ENCODE measurements at regions not wholly inside any gene's neighbourhood (a gene's known extent, or its start where the extent isn't known, plus 50 kb on each side); places are given as distances from the start of the nearest gene placed in this dataset.

DNA sequence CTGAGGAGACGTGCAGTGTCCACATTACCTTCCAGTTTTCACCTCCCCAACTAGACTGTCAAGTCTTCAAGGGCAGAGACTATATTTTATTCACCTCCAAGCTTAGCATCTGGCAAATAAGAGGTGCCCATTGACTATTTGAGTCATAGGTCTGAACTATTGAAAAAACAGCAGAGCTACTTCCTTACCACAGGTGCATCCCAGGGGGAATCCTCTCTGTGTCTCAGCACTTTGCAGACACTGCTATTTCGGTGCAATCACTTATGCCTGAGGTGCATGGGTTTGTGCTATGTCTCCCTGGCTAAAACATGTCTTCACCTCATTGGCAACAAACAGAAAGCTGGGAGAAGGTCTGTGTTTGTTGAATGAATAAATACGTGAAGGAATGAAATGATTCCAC, 67.8 kb downstream of the SOX11 start (continued):
- TF ChIP-seq, protein P1, sequence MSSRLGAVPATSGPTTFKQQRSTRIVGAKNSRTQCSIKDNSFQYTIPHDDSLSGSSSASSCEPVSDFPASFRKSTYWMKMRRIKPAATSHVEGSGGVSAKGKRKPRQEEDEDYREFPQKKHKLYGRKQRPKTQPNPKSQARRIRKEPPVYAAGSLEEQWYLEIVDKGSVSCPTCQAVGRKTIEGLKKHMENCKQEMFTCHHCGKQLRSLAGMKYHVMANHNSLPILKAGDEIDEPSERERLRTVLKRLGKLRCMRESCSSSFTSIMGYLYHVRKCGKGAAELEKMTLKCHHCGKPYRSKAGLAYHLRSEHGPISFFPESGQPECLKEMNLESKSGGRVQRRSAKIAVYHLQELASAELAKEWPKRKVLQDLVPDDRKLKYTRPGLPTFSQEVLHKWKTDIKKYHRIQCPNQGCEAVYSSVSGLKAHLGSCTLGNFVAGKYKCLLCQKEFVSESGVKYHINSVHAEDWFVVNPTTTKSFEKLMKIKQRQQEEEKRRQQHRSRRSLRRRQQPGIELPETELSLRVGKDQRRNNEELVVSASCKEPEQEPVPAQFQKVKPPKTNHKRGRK (CRISPR knock-in tag; IDR thresholded peaks at IDR 0.05; ENCODE audit: borderline replicate concordance), result no peak
- TF ChIP-seq JAZF1 (CRISPR knock-in tag; IDR thresholded peaks at IDR 0.05), result no peak
- no peak for TF ChIP-seq JUN (CRISPR knock-in tag; IDR thresholded peaks at IDR 0.05)

DNA sequence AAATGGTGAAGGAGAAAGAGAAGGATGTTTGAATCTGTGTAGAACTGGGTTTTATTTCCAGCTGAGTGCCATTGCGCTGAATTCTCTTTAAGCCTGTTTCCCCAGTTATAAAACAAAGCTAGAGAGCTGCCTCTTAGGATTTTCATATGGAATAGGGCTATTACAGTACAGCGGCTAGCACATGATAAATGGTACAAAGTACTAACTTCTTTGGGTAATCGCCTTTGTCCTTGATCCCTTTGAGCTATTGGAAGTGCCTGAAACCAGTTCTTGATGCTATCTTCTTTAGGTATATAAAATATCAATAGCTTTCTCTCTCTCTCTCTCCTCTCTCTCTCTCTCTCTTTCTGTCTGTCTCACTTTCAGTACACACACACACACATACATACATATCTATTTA, 71.3 kb downstream of the SOX11 start:
- Mint-ChIP-seq H3K27ac (no peak overlapping the region), H3K27me3 (ENCODE audit: low read depth) (peaks cover 13% of the 10 kb centered on the region), H3K4me1 (0 out of 2 replicates have a peak, but pooled peaks cover 3% of the 10 kb centered on the region), H3K4me3 (no peak overlapping the region), H3K9me3 (peaks cover 49% of the 10 kb centered on the region), H3K36me3 (peaks cover 34% of the 10 kb centered on the region)
- ATAC-seq, result no peak
- POLR2A ChIA-PET, result no interaction called here
- CTCF ChIA-PET, result no interaction called here
- no peak for DNase-seq (ENCODE audit: low spot score)
- TF ChIP-seq TEAD1 (CRISPR knock-in tag; IDR thresholded peaks at IDR 0.05), result no peak
- TF ChIP-seq, protein P2, sequence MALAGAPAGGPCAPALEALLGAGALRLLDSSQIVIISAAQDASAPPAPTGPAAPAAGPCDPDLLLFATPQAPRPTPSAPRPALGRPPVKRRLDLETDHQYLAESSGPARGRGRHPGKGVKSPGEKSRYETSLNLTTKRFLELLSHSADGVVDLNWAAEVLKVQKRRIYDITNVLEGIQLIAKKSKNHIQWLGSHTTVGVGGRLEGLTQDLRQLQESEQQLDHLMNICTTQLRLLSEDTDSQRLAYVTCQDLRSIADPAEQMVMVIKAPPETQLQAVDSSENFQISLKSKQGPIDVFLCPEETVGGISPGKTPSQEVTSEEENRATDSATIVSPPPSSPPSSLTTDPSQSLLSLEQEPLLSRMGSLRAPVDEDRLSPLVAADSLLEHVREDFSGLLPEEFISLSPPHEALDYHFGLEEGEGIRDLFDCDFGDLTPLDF (CRISPR knock-in tag; IDR thresholded peaks at IDR 0.05), result no peak

DNA sequence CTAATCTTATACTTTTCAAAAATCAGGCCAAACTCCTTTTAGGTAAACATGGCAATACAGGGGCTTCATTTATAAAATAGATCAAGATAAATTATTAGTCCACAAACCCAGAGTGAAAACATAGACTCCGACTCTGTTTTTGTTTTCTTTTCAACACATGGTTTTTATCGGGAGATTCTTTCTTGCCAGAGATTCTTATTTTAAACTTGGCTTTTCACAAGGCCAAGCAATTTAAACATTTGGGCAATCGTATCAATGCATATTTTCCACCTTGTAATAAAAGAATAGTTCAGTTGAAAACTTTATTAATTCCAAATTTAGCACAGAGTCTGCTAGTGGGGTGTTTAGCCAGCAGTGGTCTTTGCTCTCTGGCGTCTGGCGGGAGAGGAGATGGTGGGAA, 71.9 kb downstream of the SOX11 start:
- TF ChIP-seq KAT7 (CRISPR knock-in tag; IDR thresholded peaks at IDR 0.05; ENCODE audit: borderline replicate concordance) (no peak), FOXJ3 (CRISPR knock-in tag; IDR thresholded peaks at IDR 0.05; ENCODE audit: borderline replicate concordance) (no peak), ETV6 (CRISPR knock-in tag; IDR thresholded peaks at IDR 0.05) (no peak), TEAD1 (CRISPR knock-in tag; IDR thresholded peaks at IDR 0.05) (no peak), ZNF232 (CRISPR knock-in tag; IDR thresholded peaks at IDR 0.05) (no peak), PRRX2 (CRISPR knock-in tag; IDR thresholded peaks at IDR 0.05) (no peak), SOX15 (CRISPR knock-in tag; IDR thresholded peaks at IDR 0.05) (no peak), GTF2I (CRISPR knock-in tag; conservative IDR thresholded peaks at IDR 0.05) (no peak), NR1H2 (CRISPR knock-in tag; IDR thresholded peaks at IDR 0.05) (no peak), IRF2 (CRISPR knock-in tag; IDR thresholded peaks at IDR 0.05; ENCODE audit: borderline replicate concordance, low read depth) (no peak), TP53 (CRISPR knock-in tag; IDR thresholded peaks at IDR 0.05) (no peak)
- TF ChIP-seq, protein P3, sequence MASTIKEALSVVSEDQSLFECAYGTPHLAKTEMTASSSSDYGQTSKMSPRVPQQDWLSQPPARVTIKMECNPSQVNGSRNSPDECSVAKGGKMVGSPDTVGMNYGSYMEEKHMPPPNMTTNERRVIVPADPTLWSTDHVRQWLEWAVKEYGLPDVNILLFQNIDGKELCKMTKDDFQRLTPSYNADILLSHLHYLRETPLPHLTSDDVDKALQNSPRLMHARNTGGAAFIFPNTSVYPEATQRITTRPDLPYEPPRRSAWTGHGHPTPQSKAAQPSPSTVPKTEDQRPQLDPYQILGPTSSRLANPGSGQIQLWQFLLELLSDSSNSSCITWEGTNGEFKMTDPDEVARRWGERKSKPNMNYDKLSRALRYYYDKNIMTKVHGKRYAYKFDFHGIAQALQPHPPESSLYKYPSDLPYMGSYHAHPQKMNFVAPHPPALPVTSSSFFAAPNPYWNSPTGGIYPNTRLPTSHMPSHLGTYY (CRISPR knock-in tag; IDR thresholded peaks at IDR 0.05), result no peak
- TF ChIP-seq, protein P4, sequence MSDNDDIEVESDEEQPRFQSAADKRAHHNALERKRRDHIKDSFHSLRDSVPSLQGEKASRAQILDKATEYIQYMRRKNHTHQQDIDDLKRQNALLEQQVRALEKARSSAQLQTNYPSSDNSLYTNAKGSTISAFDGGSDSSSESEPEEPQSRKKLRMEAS (CRISPR knock-in tag; IDR thresholded peaks at IDR 0.05), result no peak
- TF ChIP-seq, protein P5, sequence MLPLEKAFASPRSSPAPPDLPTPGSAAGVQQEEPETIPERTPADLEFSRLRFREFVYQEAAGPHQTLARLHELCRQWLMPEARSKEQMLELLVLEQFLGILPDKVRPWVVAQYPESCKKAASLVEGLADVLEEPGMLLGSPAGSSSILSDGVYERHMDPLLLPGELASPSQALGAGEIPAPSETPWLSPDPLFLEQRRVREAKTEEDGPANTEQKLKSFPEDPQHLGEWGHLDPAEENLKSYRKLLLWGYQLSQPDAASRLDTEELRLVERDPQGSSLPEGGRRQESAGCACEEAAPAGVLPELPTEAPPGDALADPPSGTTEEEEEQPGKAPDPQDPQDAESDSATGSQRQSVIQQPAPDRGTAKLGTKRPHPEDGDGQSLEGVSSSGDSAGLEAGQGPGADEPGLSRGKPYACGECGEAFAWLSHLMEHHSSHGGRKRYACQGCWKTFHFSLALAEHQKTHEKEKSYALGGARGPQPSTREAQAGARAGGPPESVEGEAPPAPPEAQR (CRISPR knock-in tag; IDR thresholded peaks at IDR 0.05), result no peak
- TF ChIP-seq, protein P6, sequence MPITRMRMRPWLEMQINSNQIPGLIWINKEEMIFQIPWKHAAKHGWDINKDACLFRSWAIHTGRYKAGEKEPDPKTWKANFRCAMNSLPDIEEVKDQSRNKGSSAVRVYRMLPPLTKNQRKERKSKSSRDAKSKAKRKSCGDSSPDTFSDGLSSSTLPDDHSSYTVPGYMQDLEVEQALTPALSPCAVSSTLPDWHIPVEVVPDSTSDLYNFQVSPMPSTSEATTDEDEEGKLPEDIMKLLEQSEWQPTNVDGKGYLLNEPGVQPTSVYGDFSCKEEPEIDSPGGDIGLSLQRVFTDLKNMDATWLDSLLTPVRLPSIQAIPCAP (CRISPR knock-in tag; IDR thresholded peaks at IDR 0.05), result no peak
- TF ChIP-seq, protein P7, sequence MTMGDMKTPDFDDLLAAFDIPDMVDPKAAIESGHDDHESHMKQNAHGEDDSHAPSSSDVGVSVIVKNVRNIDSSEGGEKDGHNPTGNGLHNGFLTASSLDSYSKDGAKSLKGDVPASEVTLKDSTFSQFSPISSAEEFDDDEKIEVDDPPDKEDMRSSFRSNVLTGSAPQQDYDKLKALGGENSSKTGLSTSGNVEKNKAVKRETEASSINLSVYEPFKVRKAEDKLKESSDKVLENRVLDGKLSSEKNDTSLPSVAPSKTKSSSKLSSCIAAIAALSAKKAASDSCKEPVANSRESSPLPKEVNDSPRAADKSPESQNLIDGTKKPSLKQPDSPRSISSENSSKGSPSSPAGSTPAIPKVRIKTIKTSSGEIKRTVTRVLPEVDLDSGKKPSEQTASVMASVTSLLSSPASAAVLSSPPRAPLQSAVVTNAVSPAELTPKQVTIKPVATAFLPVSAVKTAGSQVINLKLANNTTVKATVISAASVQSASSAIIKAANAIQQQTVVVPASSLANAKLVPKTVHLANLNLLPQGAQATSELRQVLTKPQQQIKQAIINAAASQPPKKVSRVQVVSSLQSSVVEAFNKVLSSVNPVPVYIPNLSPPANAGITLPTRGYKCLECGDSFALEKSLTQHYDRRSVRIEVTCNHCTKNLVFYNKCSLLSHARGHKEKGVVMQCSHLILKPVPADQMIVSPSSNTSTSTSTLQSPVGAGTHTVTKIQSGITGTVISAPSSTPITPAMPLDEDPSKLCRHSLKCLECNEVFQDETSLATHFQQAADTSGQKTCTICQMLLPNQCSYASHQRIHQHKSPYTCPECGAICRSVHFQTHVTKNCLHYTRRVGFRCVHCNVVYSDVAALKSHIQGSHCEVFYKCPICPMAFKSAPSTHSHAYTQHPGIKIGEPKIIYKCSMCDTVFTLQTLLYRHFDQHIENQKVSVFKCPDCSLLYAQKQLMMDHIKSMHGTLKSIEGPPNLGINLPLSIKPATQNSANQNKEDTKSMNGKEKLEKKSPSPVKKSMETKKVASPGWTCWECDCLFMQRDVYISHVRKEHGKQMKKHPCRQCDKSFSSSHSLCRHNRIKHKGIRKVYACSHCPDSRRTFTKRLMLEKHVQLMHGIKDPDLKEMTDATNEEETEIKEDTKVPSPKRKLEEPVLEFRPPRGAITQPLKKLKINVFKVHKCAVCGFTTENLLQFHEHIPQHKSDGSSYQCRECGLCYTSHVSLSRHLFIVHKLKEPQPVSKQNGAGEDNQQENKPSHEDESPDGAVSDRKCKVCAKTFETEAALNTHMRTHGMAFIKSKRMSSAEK (CRISPR knock-in tag; IDR thresholded peaks at IDR 0.05; ENCODE audit: borderline replicate concordance), result no peak
- TF ChIP-seq, protein P8, sequence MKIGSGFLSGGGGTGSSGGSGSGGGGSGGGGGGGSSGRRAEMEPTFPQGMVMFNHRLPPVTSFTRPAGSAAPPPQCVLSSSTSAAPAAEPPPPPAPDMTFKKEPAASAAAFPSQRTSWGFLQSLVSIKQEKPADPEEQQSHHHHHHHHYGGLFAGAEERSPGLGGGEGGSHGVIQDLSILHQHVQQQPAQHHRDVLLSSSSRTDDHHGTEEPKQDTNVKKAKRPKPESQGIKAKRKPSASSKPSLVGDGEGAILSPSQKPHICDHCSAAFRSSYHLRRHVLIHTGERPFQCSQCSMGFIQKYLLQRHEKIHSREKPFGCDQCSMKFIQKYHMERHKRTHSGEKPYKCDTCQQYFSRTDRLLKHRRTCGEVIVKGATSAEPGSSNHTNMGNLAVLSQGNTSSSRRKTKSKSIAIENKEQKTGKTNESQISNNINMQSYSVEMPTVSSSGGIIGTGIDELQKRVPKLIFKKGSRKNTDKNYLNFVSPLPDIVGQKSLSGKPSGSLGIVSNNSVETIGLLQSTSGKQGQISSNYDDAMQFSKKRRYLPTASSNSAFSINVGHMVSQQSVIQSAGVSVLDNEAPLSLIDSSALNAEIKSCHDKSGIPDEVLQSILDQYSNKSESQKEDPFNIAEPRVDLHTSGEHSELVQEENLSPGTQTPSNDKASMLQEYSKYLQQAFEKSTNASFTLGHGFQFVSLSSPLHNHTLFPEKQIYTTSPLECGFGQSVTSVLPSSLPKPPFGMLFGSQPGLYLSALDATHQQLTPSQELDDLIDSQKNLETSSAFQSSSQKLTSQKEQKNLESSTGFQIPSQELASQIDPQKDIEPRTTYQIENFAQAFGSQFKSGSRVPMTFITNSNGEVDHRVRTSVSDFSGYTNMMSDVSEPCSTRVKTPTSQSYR (CRISPR knock-in tag; IDR thresholded peaks at IDR 0.05), result no peak
- Mint-ChIP-seq H3K4me3 (no peak overlapping the region), H3K4me1 (0 out of 2 replicates have a peak, but pooled peaks cover 4% of the 10 kb centered on the region), H3K9me3 (peaks cover 53% of the 10 kb centered on the region), H3K27me3 (ENCODE audit: low read depth) (peaks cover 15% of the 10 kb centered on the region), H3K36me3 (peaks cover 39% of the 10 kb centered on the region), H3K27ac (no peak overlapping the region)
- ATAC-seq, result no peak
- CTCF ChIA-PET, result no interaction called here
- POLR2A ChIA-PET, result no interaction called here
- DNase-seq (ENCODE audit: low spot score), result no peak

Data from WTC11 (cell line).